DND-41 (cell line): ENCODE measurements at regions not wholly inside any gene's neighbourhood (a gene's known extent, or its start where the extent isn't known, plus 50 kb on each side); places are given as distances from the start of the nearest gene placed in this dataset.

Experiments
- EZH2 ChIP-seq: IDR thresholded peaks from 3 replicates; pipeline ENCODE4 v1.6.1; 2012; ENCODE audit warnings: borderline replicate concordance, low read depth, mild to moderate bottlenecking, moderate library complexity, low read length, inconsistent platforms; ENCODE audit not compliant: severe bottlenecking
- TF ChIP-seq, protein P1 (sequence below): IDR thresholded peaks from 2 replicates; pipeline ENCODE4 v1.5.1; 2012; ENCODE audit warnings: borderline replicate concordance, low read length, moderate library complexity, mild to moderate bottlenecking; ENCODE audit not compliant: poor library complexity, severe bottlenecking; ENCODE audit errors: extremely low read depth

DNA sequence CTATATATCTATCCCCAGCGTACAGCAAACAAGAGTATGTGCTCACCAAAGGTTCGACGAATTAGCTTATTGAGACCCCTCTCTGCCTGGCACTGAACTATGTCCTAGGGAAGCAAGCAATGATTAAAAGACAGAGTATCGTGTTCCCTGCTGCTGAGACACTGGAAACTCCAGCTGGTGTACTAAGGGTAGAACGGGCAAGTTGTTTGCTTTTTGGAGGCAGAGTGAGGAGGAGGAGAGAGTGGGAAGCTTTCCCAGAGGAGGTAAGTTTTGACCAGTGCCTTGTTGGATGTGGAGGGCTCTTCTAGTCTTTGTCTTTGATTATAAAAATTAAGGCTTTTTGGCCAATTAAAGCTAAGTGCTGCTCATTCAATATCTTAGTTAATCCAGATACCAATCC is 61.7 kb downstream of the PJA1 start:
- TF ChIP-seq, protein P1, sequence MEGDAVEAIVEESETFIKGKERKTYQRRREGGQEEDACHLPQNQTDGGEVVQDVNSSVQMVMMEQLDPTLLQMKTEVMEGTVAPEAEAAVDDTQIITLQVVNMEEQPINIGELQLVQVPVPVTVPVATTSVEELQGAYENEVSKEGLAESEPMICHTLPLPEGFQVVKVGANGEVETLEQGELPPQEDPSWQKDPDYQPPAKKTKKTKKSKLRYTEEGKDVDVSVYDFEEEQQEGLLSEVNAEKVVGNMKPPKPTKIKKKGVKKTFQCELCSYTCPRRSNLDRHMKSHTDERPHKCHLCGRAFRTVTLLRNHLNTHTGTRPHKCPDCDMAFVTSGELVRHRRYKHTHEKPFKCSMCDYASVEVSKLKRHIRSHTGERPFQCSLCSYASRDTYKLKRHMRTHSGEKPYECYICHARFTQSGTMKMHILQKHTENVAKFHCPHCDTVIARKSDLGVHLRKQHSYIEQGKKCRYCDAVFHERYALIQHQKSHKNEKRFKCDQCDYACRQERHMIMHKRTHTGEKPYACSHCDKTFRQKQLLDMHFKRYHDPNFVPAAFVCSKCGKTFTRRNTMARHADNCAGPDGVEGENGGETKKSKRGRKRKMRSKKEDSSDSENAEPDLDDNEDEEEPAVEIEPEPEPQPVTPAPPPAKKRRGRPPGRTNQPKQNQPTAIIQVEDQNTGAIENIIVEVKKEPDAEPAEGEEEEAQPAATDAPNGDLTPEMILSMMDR, result no peak
- TF ChIP-seq EZH2, result no peak
